Smooth muscle cell (in vitro differentiated cells): ENCODE measurements at regions not wholly inside any gene's neighbourhood (a gene's known extent, or its start where the extent isn't known, plus 50 kb on each side); places are given as distances from the start of the nearest gene placed in this dataset.

Source experiments
- DNase-seq: peaks from one replicate; lab custom pipeline; 2025; ENCODE audit not compliant: unreplicated experiment; lab: John Stamatoyannopoulos, UW
- H2AFZ ChIP-seq: fragments of 200-600 bp; sonication (generic); 2 replicates; pipeline ENCODE4 v1.6.0; 2016; ENCODE audit warnings: antibody characterized with exemption, low read depth, mild to moderate bottlenecking
- H3F3A ChIP-seq: fragments of 200-600 bp; sonication (generic); 2 replicates; pipeline ENCODE4 v1.6.0; 2017; ENCODE audit warnings: antibody characterized with exemption, low read depth
- H3K27ac ChIP-seq: fragments of 200-600 bp; sonication (generic); 2 replicates; pipeline ENCODE4 v1.5.1; 2016; ENCODE audit warnings: low read depth, mild to moderate bottlenecking
- H3K27me3 ChIP-seq: fragments of 200-600 bp; sonication (generic); 2 replicates; pipeline ENCODE4 v1.6.1; 2016; ENCODE audit warnings: low read depth, mild to moderate bottlenecking
- H3K36me3 ChIP-seq: fragments of 200-600 bp; sonication (generic); 2 replicates; pipeline ENCODE4 v1.5.1; 2016; ENCODE audit warnings: low read depth
- H3K4me1 ChIP-seq: fragments of 200-600 bp; sonication (generic); 2 replicates; pipeline ENCODE4 v1.5.1; 2016; ENCODE audit warnings: low read depth
- H3K4me2 ChIP-seq: fragments of 200-600 bp; sonication (generic); 2 replicates; pipeline ENCODE4 v1.6.0; 2016; ENCODE audit warnings: mild to moderate bottlenecking
- H3K4me3 ChIP-seq: fragments of 200-600 bp; sonication (generic); 2 replicates; pipeline ENCODE4 v1.5.1; 2016; ENCODE audit warnings: mild to moderate bottlenecking
- H3K79me2 ChIP-seq: fragments of 200-600 bp; sonication (generic); 2 replicates; pipeline ENCODE4 v1.6.0; 2016; ENCODE audit warnings: low read depth, mild to moderate bottlenecking
- H3K9ac ChIP-seq: fragments of 200-600 bp; sonication (generic); 2 replicates; pipeline ENCODE4 v1.6.0; 2016; ENCODE audit warnings: low read depth
- H3K9me3 ChIP-seq: fragments of 200-600 bp; sonication (generic); replicated peaks from 2 replicates; pipeline ENCODE4 v1.5.1; 2016; ENCODE audit warnings: low read depth
- H4K20me1 ChIP-seq: fragments of 200-600 bp; sonication (generic); 2 replicates; pipeline ENCODE4 v1.6.0; 2016; ENCODE audit warnings: low read depth
- WGBS: methylation state at CpG from one replicate; pipeline ENCODE4 v1.1.7; 2016; ENCODE audit warnings: low lambda C conversion rate; 5-methylcytosine and 5-hydroxymethylcytosine counted together
- TF ChIP-seq, protein P1 (sequence below): fragments of 200-600 bp; sonication (generic); IDR thresholded peaks from 2 replicates; pipeline ENCODE4 v1.5.1; 2017; ENCODE audit warnings: borderline replicate concordance, mild to moderate bottlenecking, antibody characterized with exemption; ENCODE audit not compliant: insufficient read depth, poor library complexity, severe bottlenecking

DNA sequence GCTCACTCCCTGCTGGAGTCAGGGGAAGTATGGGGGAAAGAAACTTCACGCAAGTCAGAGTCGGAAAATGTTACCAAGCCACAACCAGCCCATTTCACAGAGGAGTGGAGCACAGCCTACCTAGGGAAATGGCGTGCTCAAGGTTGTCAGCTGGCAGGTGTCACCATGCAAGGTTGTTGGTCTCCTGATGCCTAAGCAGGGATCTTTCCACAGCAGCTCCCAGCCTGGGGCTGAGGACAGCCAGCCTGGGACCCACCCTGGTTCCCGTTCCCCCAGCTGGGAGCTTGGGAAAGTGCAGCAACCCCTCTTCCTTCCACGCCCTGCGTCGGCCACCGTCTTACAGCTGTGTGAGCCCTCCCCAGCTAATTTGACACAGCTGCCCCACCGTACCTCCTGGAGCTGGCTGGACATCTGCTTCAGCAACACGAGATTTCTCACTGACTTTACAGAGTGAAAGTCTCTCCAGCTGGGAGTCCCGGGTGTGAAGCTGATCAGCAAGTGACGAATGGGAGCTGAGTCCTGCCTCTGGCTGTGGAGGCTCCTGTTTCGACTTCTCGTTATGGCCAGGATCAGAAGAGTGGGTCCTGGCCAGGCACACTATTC is 224.6 kb upstream of the RAB4A start:
- H3K4me1 ChIP-seq, result no peaks in the 10 kb centered on the region
- 79% methylated on average over 14 of the region's 14 CpGs for WGBS
- no peak overlapping the region for H3K4me3 ChIP-seq
- no peak overlapping the region for H3K27ac ChIP-seq
- H3K27me3 ChIP-seq, result no peaks in the 10 kb centered on the region
- H3K79me2 ChIP-seq, result no peaks in the 10 kb centered on the region
- no peak overlapping the region for H2AFZ ChIP-seq
- TF ChIP-seq, protein P1, sequence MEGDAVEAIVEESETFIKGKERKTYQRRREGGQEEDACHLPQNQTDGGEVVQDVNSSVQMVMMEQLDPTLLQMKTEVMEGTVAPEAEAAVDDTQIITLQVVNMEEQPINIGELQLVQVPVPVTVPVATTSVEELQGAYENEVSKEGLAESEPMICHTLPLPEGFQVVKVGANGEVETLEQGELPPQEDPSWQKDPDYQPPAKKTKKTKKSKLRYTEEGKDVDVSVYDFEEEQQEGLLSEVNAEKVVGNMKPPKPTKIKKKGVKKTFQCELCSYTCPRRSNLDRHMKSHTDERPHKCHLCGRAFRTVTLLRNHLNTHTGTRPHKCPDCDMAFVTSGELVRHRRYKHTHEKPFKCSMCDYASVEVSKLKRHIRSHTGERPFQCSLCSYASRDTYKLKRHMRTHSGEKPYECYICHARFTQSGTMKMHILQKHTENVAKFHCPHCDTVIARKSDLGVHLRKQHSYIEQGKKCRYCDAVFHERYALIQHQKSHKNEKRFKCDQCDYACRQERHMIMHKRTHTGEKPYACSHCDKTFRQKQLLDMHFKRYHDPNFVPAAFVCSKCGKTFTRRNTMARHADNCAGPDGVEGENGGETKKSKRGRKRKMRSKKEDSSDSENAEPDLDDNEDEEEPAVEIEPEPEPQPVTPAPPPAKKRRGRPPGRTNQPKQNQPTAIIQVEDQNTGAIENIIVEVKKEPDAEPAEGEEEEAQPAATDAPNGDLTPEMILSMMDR, result no peak
- H3K9me3 ChIP-seq, result no peaks in the 10 kb centered on the region
- no peaks in the 10 kb centered on the region for H3F3A ChIP-seq
- no peaks in the 10 kb centered on the region for H3K36me3 ChIP-seq
- DNase-seq, result no peak
- H3K9ac ChIP-seq, result no peak overlapping the region
- no peak overlapping the region for H3K4me2 ChIP-seq
- H4K20me1 ChIP-seq, result no peaks in the 10 kb centered on the region

- no peaks in the 10 kb centered on the region for H3K9me3 ChIP-seq
- 95% methylated on average over 8 of the region's 8 CpGs for WGBS
- no peak overlapping the region for H3K4me3 ChIP-seq
- no peak overlapping the region for H3K27ac ChIP-seq
- DNase-seq, result no peak
- no peaks in the 10 kb centered on the region for H3K27me3 ChIP-seq
- TF ChIP-seq, protein P1, result no peak
- H2AFZ ChIP-seq, result no peak overlapping the region
- no peaks in the 10 kb centered on the region for H3K36me3 ChIP-seq
- no peaks in the 10 kb centered on the region for H4K20me1 ChIP-seq
- no peak overlapping the region for H3K9ac ChIP-seq
- H3K4me2 ChIP-seq, result no peak overlapping the region
- H3K79me2 ChIP-seq, result no peaks in the 10 kb centered on the region
- H3K4me1 ChIP-seq, result no peaks in the 10 kb centered on the region
- no peaks in the 10 kb centered on the region for H3F3A ChIP-seq
These were observed 223.6 kb upstream of the RAB4A start for GRCh38 chr1:229047161-229047839.

DNA sequence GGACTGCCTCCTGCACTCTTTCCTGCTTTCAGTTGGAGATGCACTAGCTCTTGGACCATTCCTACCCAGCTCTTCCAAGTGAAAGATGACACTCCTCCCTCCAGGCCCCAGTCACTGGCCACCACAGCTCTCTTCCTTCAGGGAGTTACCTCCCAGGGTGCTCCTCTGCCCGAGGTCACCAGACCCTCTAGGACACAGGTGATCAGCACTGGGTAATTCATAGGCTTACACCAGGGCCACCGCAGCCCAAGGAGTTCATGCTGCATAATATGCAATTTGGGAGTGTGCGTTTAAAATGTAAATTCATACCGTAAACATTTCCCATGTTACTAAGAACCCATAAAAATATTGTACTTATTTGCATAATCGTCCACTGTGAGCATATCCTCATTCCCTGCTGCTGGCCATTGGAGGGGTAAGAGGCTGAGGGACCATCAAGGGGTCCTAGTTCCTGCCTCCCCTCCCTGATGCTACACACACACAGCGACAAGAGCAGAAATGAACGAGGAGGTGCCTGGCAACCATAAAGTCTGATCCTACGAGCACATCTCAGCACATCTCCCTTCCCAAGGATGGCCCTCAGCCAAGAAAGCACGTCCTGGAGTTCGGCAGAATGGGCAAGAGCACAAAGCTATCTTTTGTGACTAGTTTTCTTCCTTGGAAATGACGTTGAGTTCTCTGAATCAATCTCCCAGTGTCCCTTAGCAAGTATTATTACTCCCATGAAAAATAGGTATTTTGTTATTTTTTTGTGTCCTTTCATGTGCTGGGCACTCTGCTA is 222.9 kb upstream of the RAB4A start:
- 89% methylated on average over 11 of the region's 11 CpGs for WGBS
- Histone ChIP-seq H3F3A (no peaks in the 10 kb centered on the region), H3K4me2 (no peak overlapping the region), H3K36me3 (no peaks in the 10 kb centered on the region), H4K20me1 (no peaks in the 10 kb centered on the region), H3K27ac (no peak overlapping the region), H3K79me2 (no peaks in the 10 kb centered on the region), H3K27me3 (no peaks in the 10 kb centered on the region), H2AFZ (no peak overlapping the region), H3K4me1 (no peaks in the 10 kb centered on the region), H3K9ac (no peak overlapping the region), H3K4me3 (no peak overlapping the region), H3K9me3 (no peaks in the 10 kb centered on the region)
- TF ChIP-seq, protein P1, result no peak
- DNase-seq, result no peak
